ENCODE measurements at regions not wholly inside any gene's neighbourhood (a gene's known extent, or its start where the extent isn't known, plus 50 kb on each side); places are given as distances from the start of the nearest gene placed in this dataset.
A peak's percentile ranks its signal among the peaks of the same experiment; 100 is the strongest.

DNA sequence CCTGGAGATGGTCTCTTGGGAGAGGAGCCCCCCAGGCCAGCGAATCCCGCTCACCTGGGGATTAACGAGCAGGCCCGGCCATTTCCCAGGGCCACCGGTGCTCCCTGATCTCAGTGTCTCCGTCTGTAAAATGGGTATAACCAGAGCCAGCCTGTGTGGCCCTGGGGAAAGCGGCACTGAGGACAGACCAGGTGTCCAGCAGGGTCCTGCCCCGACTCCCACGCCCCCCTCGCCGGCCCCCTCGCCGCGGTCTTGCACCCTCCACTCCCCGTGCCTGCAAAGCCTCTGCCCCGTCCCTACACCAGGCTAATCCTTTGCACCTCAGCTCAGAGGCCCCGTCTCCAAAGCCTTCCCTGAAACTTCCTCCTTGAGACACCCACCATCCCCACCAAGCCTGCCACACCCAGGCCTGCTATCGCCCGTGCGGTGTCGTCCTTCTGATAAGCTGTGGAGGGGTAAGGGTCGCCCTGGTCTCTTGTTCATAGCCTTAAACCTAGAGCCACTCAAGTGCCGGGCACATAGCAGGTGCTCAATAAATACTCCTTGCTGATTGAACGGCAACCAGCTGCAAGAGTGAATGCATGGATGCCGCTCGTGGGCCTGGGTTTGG lies 259.1 kb downstream of the C16orf95 start:
- intact Hi-C loops (cut with DNase I), result loop anchor here in 2 of 4 donors (5.0 to 10.0 kb wide), 2 partner anchors 486 to 493 kb away; partner anchors contain the start of gene FOXC2 (in 1 of the 2)
- no peaks in the 10 kb centered on the region for H3K4me1 ChIP-seq (ENCODE audit: insufficient read depth)
- H3K4me3 ChIP-seq, result no peak overlapping the region
- no peaks in the 10 kb centered on the region for H3K27me3 ChIP-seq
- 93% methylated on average over 26 of the region's 26 CpGs for WGBS, 3 donors
- no peaks in the 10 kb centered on the region for H3K9me3 ChIP-seq
- TF ChIP-seq CTCF (IDR thresholded peaks at IDR 0.05) (no peak), EP300 (IDR thresholded peaks at IDR 0.05) (no peak), POLR2A (IDR thresholded peaks at IDR 0.05) (no peak)
- peak in 1 of 5 donors; percentile 8 for DNase-seq
- no peaks in the 10 kb centered on the region for H3K36me3 ChIP-seq
- H3K27ac ChIP-seq, result no peak overlapping the region

- Histone ChIP-seq H3K36me3 (no peaks in the 10 kb centered on the region), H3K27me3 (no peaks in the 10 kb centered on the region), H3K9me3 (no peaks in the 10 kb centered on the region), H3K4me3 (no peak overlapping the region), H3K27ac (no peak overlapping the region), H3K4me1 (ENCODE audit: insufficient read depth) (no peaks in the 10 kb centered on the region)
- 95 to 97% (median 96%) methylated on average over 17 of the region's 17 CpGs for WGBS, 3 donors
- TF ChIP-seq CTCF (IDR thresholded peaks at IDR 0.05) (no peak), POLR2A (IDR thresholded peaks at IDR 0.05) (no peak), EP300 (IDR thresholded peaks at IDR 0.05) (no peak)
- intact Hi-C loops (cut with DNase I), result loop anchor here in 2 of 4 donors (5.0 to 10.0 kb wide), 2 partner anchors 486 to 494 kb away; partner anchors contain the start of gene FOXC2 (in 1 of the 2)
- DNase-seq, result peak in 1 of 5 donors; percentile 7
Observed at GRCh38 chr16:87058728-87059250, 258.4 kb downstream of the C16orf95 start.

DNA sequence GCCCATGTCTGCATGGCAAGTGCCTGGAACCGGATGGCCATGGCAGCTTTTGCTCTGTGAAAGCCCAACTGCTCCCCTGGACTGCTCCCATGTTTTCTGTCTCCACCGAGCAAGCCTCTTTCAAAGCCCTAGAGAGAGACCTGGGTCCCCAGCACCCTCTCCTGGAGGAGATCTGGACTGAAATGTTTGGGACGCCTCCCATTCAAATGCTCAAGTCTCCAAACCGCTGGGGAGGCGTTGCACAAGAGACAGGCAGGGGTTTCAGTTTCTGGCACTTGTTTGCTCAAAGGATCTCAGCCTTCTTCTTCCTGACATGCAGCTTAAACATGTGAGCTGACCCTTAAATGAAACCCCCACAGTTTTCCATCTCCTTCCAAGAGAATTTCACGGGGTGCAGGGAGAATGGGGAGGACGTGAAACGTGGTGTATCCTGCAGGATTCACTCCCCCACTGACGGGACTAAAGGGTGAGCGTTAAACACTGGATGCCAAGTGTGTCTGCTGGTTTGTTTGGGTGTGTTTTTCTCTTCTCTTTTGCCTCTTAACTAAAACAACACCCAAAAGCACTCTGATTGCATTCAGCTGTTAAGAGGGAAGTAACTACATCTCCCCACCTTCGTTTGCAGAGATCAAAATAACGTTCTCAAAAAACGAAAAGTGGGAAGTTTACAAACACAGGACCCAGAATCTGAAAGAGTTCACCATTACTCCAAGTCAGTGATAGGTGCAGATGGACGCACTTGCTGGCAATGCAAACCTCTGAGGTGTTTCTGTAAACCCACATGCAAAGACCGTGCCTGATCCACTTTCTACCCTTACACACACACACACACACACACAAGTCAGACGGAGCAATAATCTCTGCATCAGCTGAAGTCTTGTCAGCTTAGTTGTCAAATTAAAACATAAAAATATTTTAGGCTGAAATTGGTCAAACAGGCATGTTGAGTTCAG lies 256.9 kb downstream of the C16orf95 start:
- H3K9me3 ChIP-seq, result no peaks in the 10 kb centered on the region
- no peak overlapping the region for H3K4me3 ChIP-seq
- peak overlapping the region in 1 of 2 donors; percentile 12 for H3K27ac ChIP-seq
- no peaks in the 10 kb centered on the region for H3K4me1 ChIP-seq (ENCODE audit: insufficient read depth)
- intact Hi-C loops (cut with DNase I), result loop anchor here in 3 of 4 donors (5.0 to 10.0 kb wide), 2 partner anchors 214 to 493 kb away; partner anchors contain the start of gene FOXC2 (in 2 of the 3)
- WGBS, 3 donors, result 13 to 21% (median 16%) methylated on average over 16 of the region's 16 CpGs
- TF ChIP-seq CTCF (IDR thresholded peaks at IDR 0.05) (no peak), EP300 (IDR thresholded peaks at IDR 0.05) (no peak), POLR2A (IDR thresholded peaks at IDR 0.05) (no peak)
- no peaks in the 10 kb centered on the region for H3K36me3 ChIP-seq
- H3K27me3 ChIP-seq, result no peaks in the 10 kb centered on the region
- DNase-seq, result peak in 4 of 5 donors; percentile 12 to 47 (median 36)

DNA sequence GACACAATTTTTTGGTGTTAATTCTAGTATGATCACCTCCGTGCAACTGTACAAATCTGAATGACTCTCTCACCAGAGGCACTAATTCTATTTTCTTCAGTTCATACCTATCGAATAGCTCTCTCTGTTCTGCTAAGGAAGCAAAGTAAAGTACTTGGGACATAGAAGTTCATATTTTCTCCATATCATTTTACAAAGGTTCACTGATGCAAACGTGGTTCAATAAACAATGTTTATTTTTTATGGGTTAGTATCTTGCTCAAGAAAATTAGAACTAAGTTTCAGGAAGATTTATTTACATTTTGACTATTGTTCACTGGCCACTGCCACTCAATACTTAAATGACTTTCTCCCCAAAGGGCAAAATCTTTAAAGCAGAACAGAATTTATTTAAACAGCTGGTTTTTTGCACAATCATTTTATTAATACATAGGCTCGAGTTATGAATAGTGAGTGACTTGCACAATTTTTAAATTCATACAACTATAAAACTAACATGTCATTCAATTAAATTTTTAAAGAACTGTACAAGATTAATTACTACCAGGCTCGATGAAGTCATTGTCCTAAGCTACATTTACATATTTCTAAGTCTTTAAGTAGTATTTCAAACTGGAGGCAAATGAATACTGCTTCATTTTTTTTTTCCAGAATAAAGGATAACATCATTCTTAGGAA lies 255.8 kb downstream of the C16orf95 start:
- H3K4me1 ChIP-seq (ENCODE audit: insufficient read depth), result no peaks in the 10 kb centered on the region
- no peaks in the 10 kb centered on the region for H3K27me3 ChIP-seq
- no peak for DNase-seq
- H3K27ac ChIP-seq, result no peak overlapping the region
- intact Hi-C loops (cut with DNase I), result loop anchor here in 3 of 4 donors (5.0 to 10.0 kb wide), 2 partner anchors 213 to 494 kb away; partner anchors contain the start of gene FOXC2 (in 2 of the 3)
- no peaks in the 10 kb centered on the region for H3K36me3 ChIP-seq
- no peaks in the 10 kb centered on the region for H3K9me3 ChIP-seq
- no peak overlapping the region for H3K4me3 ChIP-seq
- WGBS, 3 donors, result 60 to 61% (median 60%) methylated on average over 5 of the region's 5 CpGs
- TF ChIP-seq CTCF (IDR thresholded peaks at IDR 0.05) (no peak), POLR2A (IDR thresholded peaks at IDR 0.05) (no peak), EP300 (IDR thresholded peaks at IDR 0.05) (no peak)

All from ovary (tissue), 7 donors.